GM12875 (cell line): ENCODE measurements at regions not wholly inside any gene's neighbourhood (a gene's known extent, or its start where the extent isn't known, plus 50 kb on each side); places are given as distances from the start of the nearest gene placed in this dataset.
A peak's percentile ranks its signal among the peaks of the same experiment; 100 is the strongest.

ENCODE experiments used
- H3K4me3 ChIP-seq: one replicate; pipeline ENCODE4 v1.5.1; 2011; ENCODE audit warnings: low read depth, low read length, control low read depth
- CTCF ChIP-seq: IDR thresholded peaks from 2 replicates; pipeline ENCODE4 v1.5.1; 2011; ENCODE audit warnings: low read depth, mild to moderate bottlenecking, control low read depth, inconsistent platforms, low read length, moderate library complexity, borderline replicate concordance; ENCODE audit not compliant: insufficient read depth

- H3K4me3 ChIP-seq, result no peak overlapping the region
- no peak for TF ChIP-seq CTCF
These were observed 121.8 kb upstream of the PJA1 start for GRCh38 chrX:69287095-69287494.

- TF ChIP-seq CTCF, result no peak
- no peak overlapping the region for H3K4me3 ChIP-seq
These were observed 121.3 kb upstream of the PJA1 start for GRCh38 chrX:69286565-69286906.

- peak; percentile 93 for TF ChIP-seq CTCF
- peak overlapping the region; percentile 10 for H3K4me3 ChIP-seq
These were observed 120.8 kb upstream of the PJA1 start for GRCh38 chrX:69285881-69286564.

GRCh38 chrX:69285401-69285877, 120.2 kb upstream of the PJA1 start:
- TF ChIP-seq CTCF, result no peak
- H3K4me3 ChIP-seq, result no peak overlapping the region

- H3K4me3 ChIP-seq, result no peak overlapping the region
- no peak for TF ChIP-seq CTCF
These were observed 119.2 kb upstream of the PJA1 start for GRCh38 chrX:69284491-69284890.

GRCh38 chrX:69282893-69283690, 117.8 kb upstream of the PJA1 start:
- H3K4me3 ChIP-seq, result no peak overlapping the region
- TF ChIP-seq CTCF, result no peak

- H3K4me3 ChIP-seq, result no peak overlapping the region
- TF ChIP-seq CTCF, result no peak
These were observed 115.7 kb upstream of the PJA1 start for GRCh38 chrX:69280933-69281332.
